ENCODE measurements at regions not wholly inside any gene's neighbourhood (a gene's known extent, or its start where the extent isn't known, plus 50 kb on each side); places are given as distances from the start of the nearest gene placed in this dataset.
"Not testable (repeated sequence)": the region's sequence is repeated elsewhere in the genome, so short reads cannot be mapped to it uniquely, and the experiment has no call there.

DNA sequence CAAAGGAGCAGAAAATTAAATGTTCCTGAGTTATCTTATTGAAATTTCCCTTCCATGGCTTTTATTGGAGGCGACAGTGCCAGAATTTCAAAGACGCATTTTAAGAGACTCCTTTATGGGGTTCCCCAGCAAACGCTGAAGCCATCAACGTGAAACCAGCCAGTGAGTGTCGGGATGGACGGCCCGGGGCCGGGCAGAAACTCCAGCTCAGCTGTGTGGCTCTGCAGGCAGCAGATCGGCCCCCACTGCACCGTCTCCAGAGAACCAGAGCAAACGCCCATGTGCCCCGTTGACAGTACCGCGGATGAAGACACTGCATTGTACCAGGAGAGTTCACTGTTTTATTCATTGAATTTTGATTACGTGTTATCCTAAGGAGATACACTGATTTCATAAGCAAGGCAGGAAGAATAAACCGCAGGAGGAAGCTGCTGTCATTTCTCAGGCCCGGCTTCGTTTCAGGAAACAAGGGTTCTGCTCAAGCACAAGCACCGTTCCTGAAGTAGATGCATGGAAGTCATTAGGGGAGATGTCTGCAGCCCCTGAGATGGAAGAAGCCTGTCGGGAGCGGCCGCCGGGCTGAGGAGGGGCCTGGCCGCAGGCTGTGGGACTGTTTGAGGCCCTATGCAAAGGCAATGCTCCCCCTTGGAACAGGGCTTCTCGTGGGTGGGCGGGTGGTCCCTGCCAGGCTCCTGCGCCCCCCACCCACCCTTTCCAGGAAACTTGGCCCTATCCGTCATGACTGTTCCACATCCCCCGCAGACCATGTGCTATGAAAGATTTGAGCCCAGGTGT lies 639.7 kb downstream of the TBC1D22A start:
- intact Hi-C loops (cut with DNase I), result no loop called here
- H3K4me1 ChIP-seq, result no peaks in the 10 kb centered on the region
- TF ChIP-seq, protein P1, sequence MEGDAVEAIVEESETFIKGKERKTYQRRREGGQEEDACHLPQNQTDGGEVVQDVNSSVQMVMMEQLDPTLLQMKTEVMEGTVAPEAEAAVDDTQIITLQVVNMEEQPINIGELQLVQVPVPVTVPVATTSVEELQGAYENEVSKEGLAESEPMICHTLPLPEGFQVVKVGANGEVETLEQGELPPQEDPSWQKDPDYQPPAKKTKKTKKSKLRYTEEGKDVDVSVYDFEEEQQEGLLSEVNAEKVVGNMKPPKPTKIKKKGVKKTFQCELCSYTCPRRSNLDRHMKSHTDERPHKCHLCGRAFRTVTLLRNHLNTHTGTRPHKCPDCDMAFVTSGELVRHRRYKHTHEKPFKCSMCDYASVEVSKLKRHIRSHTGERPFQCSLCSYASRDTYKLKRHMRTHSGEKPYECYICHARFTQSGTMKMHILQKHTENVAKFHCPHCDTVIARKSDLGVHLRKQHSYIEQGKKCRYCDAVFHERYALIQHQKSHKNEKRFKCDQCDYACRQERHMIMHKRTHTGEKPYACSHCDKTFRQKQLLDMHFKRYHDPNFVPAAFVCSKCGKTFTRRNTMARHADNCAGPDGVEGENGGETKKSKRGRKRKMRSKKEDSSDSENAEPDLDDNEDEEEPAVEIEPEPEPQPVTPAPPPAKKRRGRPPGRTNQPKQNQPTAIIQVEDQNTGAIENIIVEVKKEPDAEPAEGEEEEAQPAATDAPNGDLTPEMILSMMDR (IDR thresholded peaks at IDR 0.05), result no peak
- no peak for DNase-seq
- no peak overlapping the region for H3K27ac ChIP-seq
- WGBS, 2 donors, result 77 to 78% methylated on average over 29 of the region's 29 CpGs
- no peaks in the 10 kb centered on the region for H3K36me3 ChIP-seq
- no peaks in the 10 kb centered on the region for H3K9me3 ChIP-seq
- no peak overlapping the region for H3K4me3 ChIP-seq
- H3K27me3 ChIP-seq, result no peaks in the 10 kb centered on the region

DNA sequence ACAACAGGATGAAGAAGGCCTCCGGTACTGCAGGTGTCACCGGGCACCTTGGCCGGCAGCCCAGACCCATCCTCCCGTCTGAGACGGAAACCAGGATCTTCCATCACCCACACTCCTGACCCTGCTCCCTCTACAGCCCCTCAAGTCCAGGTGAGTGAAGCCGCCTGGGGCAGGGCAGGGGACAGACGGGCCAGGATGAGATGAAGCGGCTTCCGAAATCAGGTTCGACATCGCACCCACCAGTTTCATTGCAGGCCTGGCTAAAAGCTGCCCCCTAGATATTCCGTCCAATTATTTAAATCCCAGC lies 639.1 kb downstream of the TBC1D22A start:
- Histone ChIP-seq H3K27ac (no peak overlapping the region), H3K4me3 (no peak overlapping the region), H3K4me1 (no peaks in the 10 kb centered on the region), H3K27me3 (no peaks in the 10 kb centered on the region), H3K9me3 (no peaks in the 10 kb centered on the region), H3K36me3 (no peaks in the 10 kb centered on the region)
- TF ChIP-seq POLR2AphosphoS5 (IDR thresholded peaks at IDR 0.05) (no peak), EP300 (IDR thresholded peaks at IDR 0.05) (no peak), POLR2A (IDR thresholded peaks at IDR 0.05) (no peak)
- TF ChIP-seq, protein P1 (IDR thresholded peaks at IDR 0.05), result no peak
- intact Hi-C loops (cut with DNase I), result no loop called here
- no peak for DNase-seq
- 82 to 94% methylated on average over 12 of the region's 12 CpGs for WGBS, 2 donors

DNA sequence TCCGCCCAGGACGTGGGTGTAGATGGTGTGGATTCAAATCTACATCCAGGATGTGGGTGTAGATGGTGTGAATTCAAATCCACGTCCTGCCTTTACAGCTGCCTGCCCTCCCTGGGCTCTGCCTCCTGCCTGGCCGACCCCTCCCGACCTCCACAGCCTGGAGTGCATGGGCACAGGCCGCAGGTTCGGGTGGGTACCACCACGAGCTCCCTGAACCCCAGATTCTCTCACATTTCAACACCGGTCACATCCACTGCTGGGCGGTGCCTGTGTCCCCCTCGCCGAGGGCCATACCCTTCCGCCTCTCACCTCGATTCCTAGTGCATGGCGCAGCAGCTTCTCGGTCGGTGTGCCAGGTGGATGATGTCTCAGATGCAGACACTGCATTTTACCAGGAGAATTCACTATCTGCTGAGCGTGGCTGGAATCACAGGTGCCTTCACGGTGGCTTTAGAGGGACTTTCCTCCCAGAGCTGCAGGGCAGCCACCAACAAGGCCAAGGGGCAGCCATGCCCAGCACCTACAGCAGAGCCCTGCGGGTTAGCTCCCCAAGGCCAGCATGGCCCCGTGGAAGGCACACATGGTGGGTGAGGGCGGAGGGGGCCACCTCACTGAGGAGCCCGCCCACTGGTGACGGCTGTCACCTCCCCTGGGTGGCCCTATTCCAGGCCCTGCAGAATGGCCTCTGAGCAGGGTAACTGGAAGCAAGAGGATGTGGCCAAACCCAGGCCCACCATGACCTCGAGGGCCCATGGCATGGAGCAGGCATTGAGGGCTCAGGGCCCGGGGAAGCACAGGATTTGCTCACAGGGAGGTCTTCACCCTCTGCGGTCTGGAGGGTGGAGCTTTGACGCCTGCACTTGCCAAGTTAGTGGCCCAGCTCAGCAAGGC lies 638.5 kb downstream of the TBC1D22A start:
- WGBS, 2 donors, result 76 to 86% methylated on average over 28 of the region's 28 CpGs
- DNase-seq, result no peak

DNA sequence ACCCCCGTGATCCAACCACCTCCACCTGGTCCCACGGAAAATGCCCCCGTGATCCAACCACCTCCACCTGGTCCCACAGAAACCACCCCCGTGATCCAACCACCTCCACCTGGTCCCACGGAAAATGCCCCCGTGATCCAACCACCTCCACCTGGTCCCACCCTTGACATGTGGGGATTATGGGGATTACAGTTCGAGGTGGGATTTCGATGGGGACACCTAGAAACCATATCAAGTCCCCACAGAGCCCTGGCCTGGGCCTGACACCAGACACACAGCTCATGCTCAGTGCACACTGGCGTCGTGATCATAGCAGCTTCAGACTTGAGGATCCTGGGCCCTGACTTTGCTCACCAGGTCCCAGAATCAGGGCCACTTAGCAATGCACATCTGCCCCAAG lies 637.7 kb downstream of the TBC1D22A start:
- 85 to 87% methylated on average over 9 to 10 of the region's 10 CpGs for WGBS, 2 donors
- DNase-seq; H3K27me3 ChIP-seq; H3K9me3 ChIP-seq; H3K27ac ChIP-seq; H3K4me1 ChIP-seq; intact Hi-C loops (cut with DNase I); H3K36me3 ChIP-seq; H3K4me3 ChIP-seq: not testable (repeated sequence)

More for the DNA sequence above, 638.5 kb downstream of the TBC1D22A start:
- H3K27ac ChIP-seq, result no peak overlapping the region
- no peaks in the 10 kb centered on the region for H3K27me3 ChIP-seq
- H3K4me1 ChIP-seq, result no peaks in the 10 kb centered on the region
- TF ChIP-seq, protein P1 (IDR thresholded peaks at IDR 0.05), result no peak
- no peak for TF ChIP-seq EP300 (IDR thresholded peaks at IDR 0.05)
- TF ChIP-seq POLR2AphosphoS5 (IDR thresholded peaks at IDR 0.05), result no peak
- TF ChIP-seq POLR2A (IDR thresholded peaks at IDR 0.05), result no peak
- H3K9me3 ChIP-seq, result no peaks in the 10 kb centered on the region
- H3K36me3 ChIP-seq, result no peaks in the 10 kb centered on the region
- intact Hi-C loops (cut with DNase I), result no loop called here
- no peak overlapping the region for H3K4me3 ChIP-seq

DNA sequence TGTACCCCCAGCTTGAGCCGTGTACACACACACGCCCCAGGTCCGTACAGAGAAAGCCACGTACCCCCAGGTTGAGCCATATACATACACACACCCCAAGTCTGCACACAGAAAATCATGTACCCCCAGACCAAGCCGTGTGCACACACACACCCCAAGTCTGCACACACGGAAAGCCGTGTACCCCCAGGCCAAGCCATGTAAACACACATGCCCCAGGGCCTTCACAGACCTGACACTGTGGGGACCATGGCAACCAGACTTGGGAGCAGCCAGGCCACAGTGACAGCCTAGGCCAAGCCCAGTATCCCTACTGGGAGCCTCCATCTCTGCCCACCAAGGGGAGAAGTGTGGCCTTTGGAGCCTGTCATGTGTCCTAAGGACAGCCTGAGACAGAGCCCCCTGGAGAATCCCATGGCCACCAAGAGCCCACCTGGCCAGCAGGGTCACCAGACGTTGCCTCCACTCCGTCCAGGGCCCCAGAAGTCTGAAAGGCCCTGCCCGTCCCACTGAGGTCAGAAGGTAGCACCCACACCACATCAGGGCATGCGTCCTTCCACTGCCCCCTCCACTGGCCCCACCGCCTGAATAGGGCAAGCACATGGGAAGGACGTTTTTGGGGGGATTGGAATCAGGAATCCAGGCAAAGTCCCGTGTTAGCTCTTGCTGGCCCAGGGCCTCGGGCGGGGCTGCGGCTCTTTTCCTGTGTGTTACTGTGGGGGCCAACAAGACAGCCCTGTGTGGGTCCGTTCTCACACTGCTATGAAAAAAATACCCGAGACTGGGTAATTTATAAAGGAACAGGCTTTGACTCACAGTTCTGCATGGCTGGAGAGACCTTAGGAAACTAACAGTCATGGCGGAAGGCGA lies 636.7 kb downstream of the TBC1D22A start:
- H3K27me3 ChIP-seq, result no peaks in the 10 kb centered on the region

More for the DNA sequence above, 636.7 kb downstream of the TBC1D22A start:
- WGBS, 2 donors, result 82 to 85% methylated on average over 21 of the region's 21 CpGs
- Histone ChIP-seq H3K36me3 (no peaks in the 10 kb centered on the region), H3K4me3 (no peak overlapping the region), H3K9me3 (no peaks in the 10 kb centered on the region), H3K27ac (no peak overlapping the region), H3K4me1 (no peaks in the 10 kb centered on the region)
- intact Hi-C loops (cut with DNase I), result no loop called here
- no peak for DNase-seq
- TF ChIP-seq EP300 (IDR thresholded peaks at IDR 0.05) (no peak), POLR2A (IDR thresholded peaks at IDR 0.05) (no peak), POLR2AphosphoS5 (IDR thresholded peaks at IDR 0.05) (no peak)
- TF ChIP-seq, protein P1 (IDR thresholded peaks at IDR 0.05), result no peak
